ENCODE measurements at regions not wholly inside any gene's neighbourhood (a gene's known extent, or its start where the extent isn't known, plus 50 kb on each side); places are given as distances from the start of the nearest gene placed in this dataset.

DNA sequence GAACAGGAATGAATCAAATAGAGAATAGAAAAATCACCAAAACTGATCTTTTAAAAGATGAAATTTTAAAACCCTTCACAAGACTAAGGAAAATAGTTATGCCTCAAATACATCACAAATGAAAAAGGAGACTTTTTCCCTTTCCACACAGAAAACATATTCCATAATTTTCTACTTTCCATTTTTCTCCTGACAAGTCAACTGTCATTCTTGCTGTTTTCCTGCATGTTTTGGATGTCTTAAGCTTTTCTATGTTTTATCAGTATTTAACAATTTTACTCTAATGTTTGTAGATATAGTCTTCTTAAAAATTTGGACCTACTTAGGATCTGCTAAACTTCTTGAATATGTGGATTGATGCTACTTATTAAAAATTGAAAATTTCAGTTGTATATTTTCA, 810.8 kb downstream of the OLFM4 start:
- no peak for DNase-seq (ENCODE audit: low read depth, low spot score)

DNA sequence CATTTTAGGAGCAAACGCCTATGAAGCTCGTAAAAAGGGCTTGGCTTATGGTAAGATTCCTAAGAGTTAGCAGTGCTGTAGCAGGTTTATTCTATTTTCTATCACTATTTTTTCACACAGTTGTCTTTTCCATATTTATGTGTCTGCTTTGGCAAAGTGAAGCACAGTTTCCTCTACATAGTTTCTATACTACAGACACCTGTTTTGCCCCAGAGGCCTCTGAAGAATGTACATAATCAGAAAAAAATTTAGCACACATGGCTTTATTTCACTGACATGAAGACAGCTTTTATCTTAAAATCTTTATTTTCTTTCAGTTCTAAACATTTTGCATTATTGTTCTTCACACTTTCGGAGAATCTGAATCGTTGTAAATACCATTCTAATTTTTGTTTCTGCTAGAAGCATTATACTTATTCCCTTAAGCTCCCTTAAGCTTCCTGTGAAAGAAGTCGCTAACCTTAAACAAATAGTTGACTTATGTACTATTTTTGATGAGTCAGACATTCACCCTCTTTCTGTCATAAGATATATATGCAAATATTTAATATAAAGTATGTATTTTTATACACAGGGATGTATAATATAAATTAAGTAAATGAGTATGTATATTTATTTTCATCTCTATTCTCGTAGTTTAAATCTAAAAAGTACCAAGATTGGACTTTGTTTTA, 816.0 kb downstream of the OLFM4 start:
- no peak for DNase-seq (ENCODE audit: low read depth, low spot score)

DNA sequence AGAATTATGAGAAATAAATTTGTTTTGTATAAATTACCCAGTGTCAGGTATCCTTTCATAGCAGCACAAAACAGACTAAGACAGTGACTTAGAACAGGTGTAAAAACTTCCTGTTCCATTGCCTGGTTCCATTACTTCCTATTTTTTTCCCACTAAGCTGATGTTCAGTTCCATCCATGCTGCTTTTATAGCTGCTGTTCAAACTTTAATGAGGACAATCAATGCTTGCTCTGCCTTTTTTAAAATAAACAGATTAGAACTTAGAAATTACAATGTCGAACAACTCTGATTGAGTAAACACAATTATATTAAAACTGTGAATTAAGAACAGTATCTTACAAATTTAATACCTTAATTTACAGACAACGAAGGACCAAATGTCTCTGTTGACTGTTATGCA, 818.9 kb downstream of the OLFM4 start:
- no peak for DNase-seq (ENCODE audit: low read depth, low spot score)

DNA sequence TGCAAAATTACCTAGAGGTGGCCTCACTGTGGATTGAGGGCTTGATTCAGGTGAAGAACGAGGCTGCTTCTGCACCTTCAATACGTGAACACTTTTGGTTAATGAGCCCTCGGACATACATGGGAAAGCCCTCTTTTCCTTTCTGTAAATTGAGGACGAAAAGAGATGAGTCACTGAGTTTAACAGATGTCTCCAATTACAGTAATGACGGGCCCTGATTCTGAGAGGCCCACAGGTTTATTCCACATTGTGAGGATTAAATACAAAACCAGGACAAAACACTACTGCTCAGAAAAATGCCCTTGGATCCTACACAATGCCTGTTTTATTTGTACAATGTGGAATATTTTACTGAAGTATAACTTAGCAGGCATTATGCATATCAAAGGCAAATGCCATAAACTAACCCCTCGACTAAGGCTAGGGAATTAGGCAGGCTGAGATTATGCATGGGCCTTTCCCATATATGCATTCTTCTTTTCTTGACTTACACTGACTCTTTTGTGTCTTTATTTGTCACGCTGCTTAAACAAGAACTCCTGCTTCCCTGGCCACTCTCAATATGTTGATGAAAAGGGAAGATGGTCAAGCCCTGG, 819.9 kb downstream of the OLFM4 start:
- DNase-seq (ENCODE audit: low read depth, low spot score): no peak

DNA sequence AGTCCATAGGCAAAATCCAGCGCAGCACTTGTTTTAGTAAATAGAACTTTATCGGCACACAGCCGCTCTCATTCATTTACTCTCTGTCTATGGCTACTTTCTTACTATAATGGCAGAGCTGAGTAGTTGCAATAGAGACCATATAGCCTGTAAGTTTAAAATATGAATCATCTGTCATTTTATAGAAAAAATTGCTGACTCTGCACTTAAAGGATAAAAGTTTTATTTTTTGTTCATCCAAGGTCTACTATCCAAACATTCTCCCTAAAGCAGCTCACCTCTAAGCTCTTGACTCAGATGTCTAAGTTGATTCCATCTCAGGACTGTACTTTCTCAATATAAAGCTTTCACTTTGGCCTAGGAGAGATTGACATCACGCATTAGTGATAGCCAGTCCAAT, 825.7 kb downstream of the OLFM4 start:
- no peak for DNase-seq (ENCODE audit: low read depth, low spot score)

DNA sequence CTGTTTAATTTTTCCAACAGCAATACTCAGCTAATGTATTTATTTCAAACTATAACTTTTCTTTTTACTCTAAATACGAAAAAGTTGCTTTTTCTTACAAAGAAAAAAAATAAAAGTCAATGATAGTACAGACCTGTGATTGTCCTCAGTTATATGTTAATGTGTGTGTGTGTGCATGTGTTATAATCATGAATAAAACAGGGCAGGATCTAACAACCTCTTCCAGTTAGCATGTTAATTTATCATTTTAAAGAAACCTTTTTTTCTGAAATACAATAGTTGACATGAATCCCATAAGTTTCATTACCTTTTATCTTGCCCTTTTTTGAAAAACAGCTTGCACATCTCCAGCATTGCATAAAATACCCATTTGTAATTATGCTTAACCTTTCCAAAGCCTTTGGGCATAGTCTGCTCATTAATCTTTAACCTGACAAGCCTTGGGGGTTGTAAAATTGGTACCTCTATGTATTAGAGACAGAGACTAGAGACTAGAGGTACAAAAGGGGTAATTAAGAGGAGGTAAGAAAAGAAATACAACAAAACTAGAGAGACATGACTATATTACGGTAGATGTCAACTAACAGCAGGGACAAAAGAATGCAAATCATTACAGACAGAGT, 828.1 kb downstream of the OLFM4 start:
- no peak for DNase-seq (ENCODE audit: low read depth, low spot score)

DNA sequence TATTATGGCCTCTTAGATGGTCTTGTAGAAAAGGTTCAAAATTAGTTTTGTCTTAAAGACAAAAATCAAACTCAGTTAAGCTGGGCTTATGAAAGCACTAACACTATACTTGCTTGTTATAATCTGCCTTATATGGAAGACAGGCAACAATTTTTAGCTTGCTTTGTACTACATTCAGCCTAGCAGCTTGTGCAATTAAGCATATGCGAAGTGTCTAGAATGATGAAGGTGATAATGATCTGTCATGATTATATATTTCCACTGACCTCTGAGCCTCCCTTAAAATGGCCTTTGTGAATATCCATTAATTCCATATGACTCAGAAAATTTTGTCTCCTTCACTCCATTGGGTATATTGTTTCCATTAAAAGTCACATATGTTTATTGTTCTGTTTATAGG, 834.9 kb downstream of the OLFM4 start:
- DNase-seq (ENCODE audit: low read depth, low spot score): no peak

DNA sequence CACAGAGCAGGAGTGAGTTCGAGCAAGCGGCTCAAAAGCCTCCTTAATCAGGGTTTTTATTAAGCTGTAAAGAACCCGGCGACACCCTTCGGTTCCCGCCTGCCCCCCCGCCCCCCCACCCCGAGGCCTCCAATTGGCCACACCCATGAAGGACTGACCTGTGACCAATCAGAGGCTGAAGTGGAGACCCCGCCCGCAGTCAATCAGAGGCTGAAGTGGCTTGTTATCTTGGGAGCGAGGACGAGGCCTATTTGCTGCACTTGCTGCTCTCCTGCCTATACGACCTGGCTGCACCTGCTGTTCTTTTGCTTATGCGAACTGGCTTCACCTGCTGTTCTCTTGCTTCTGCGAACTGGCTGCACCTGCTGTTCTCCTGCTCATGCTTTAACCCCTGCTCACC, 844.9 kb downstream of the OLFM4 start:
- no peak for DNase-seq (ENCODE audit: low read depth, low spot score)

DNA sequence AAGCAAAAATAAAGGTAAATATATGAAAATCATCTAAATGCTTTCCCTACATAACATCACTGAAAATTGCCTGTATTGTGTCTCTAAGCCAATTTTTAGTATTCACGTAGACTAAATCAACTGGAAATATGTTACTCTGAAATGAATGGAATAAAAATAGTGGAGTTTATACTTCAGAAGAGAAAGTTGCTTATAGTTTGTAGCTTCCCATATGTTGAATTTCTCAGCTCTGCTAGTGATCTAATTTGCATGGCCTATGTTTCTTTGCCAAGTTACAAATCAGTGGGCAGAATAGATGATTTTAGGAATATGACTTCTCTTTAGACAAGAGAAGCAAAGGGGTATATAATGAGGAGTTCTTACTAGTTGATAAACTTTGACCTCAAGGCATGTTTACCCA, 850.2 kb downstream of the OLFM4 start:
- no peak for DNase-seq (ENCODE audit: low read depth, low spot score)

DNA sequence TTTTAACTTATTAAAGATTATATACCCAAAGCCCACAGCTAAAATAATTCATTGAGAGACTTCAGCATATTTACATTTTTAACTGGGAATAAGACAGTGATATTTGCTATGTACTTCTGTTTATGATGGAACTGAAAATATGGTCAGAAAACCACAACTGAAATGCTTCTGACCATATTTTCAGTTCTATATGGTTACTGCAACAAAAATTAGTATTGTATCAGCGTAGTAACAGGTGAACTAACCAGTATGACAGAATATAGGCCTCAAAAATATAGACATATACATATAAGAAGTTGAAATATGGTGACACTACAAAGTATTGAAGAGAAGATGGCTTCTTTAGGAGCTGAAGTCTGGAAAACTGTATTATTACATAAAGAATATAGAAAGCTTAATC, 857.4 kb downstream of the OLFM4 start:
- no peak for DNase-seq (ENCODE audit: low read depth, low spot score)

DNA sequence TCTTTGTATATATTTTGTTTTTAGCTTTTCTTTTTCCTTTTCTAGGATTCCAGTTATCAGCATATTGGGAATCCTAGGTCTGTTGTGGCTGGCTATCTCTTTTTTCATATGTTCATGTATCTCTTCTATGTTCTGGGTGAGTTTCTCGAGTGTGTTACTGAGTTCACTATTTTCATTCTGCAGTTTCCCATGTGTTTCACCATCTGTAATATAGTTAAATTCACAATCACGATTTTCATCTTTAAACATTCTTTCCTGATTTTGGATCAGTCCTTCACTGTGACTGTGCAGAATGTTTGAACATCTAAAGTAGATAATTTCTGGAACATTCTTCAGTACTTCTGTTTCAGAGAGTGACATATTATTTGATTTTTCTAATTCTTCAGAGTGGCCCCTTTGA, 862.1 kb downstream of the OLFM4 start:
- DNase-seq (ENCODE audit: low read depth, low spot score): no peak

DNA sequence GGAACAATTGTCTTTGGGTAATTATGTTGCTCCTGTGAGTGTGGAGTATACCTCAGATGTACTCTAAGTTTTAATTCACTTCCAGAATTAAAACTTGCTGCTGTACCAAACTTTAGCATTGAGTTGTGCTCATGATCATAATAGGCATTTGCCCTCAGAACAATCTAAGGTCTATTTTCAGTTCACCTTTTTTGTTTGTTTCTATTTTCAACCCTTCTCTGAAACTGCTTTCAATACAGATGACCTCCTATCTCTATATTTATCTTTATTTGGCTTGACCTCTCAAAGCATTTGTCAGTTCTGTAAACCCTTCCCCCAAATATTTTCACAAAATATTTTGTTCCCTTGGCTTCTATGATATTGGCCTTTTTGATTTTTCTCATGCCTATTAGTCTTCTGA, 873.0 kb downstream of the OLFM4 start:
- DNase-seq (ENCODE audit: low read depth, low spot score): no peak

DNA sequence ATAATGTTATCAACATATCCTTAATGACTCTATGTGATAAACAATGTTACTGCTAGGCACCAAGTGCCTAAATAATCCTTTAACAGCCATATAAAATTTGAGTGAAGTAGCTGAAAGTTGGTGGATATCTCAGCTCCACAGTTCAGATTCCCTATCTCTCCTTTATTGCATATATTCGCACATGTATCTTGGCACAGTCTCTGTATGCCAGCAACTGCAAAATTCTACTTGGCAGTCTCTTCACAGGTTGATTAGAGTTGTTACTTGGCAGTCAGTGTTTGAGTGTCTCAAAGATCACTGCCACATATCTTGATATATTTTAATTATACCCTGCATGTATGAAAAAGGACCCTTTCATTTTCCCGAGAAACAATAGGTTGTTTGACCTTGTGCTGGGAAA, 879.3 kb downstream of the OLFM4 start:
- DNase-seq (ENCODE audit: low read depth, low spot score): no peak

DNA sequence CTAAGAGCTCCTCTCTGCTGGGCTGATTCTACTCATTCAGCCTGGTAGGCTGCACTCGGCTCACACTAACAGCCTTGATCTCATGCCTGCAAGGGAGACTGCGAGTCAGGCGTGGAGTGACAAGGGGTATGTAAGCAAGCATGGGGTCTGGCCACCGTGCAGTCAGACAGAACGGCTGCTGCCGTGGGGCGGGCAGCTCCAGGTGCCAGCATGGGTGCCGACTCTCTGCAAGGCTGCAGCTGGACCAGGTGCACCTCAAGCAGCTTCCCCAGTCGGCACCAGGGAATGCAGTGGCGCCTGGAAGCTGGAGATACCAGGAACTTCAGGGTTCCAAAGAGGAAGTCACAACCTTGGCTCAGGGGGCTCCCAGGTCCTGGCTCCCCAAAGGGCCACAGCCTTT, 892.3 kb downstream of the OLFM4 start:
- no peak for DNase-seq (ENCODE audit: low read depth, low spot score)

DNA sequence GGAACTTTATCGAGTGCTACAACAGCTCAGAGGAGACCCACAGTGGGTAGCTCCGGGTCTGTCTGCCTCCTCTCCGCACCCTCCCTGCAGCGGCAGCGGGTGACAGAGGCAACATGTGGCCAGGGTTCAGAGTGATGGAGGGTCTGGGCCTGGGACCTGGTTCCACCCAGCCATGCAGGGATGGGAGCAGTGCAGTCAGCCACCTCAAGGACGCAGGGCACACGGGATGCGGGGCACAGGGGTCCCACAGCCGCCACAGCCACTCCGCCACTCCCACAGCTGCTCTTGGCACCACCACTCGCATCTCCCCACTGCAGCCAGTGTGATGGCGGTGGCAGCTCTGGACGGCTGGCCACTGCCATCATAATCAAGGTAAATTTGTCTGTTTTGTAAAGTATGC, 892.9 kb downstream of the OLFM4 start:
- DNase-seq (ENCODE audit: low read depth, low spot score): no peak

DNA sequence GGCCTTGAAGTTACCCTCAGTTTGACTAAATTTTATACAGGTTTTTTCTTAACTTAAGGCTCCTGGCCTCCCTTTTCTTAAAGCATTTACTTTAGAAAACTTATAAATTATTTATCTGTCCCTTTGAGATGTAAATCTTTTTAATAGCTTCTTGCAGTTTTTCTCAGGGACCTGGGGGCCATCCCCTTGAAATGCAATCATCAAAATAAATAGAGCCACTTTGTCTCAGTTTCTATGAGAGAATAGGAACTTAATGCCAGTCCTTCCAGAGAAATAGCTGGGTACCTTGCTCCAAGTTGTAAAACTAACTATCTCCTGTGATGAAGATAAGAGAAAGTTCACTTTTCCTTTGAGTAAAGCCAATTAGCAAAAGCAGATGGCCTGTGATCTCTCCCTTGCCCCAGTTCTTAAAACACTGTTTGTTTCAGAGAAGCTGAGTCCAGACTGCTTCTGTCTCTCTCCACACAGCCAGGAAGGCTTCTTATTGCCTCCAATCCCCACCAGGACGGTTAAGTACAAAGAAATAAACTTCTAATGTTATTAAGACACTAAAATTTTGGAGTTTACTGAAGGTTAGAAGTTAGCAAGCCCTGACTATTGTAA, 913.1 kb downstream of the OLFM4 start:
- DNase-seq (ENCODE audit: low read depth, low spot score): no peak

DNA sequence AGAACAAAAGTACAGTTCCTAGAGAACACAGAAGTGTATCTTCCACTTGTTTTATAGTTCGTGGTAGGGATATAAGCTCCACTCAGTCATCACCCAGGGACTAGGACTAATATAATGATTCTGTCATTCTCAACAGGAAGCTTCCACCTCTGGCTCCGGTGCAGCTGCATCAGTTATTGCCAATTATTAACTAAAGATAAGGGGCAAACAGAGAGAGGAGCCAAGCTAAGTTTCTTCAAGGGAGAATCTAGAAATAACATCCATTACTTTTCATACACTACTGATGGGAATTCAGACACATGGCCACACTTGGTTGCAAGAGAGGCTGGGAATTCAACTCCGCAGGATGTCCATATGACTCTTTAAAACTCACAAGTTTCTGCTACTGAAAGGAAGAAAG, 917.9 kb downstream of the OLFM4 start:
- DNase-seq (ENCODE audit: low read depth, low spot score): no peak

DNA sequence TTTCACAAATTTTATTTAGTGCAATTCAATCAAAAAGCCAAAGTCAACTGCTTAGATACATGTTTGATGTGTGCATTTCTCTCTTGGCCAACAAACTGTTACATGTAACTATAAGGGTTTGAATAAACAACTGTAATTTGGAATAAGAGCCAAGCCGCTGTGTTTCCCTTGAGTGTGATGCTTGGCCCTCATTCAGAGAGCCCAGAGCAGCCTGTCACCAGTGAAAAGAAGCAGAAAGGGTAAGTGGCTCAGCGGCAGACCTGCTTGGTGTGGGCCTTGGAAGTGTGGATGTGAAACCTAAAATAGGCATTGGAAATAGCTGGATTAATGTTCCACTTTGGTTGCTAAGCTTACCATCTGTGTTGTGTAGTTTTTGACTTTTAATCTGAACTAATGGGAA, 924.6 kb downstream of the OLFM4 start:
- DNase-seq (ENCODE audit: low read depth, low spot score): no peak
